Liver (tissue), 7 donors: ENCODE measurements at regions not wholly inside any gene's neighbourhood (a gene's known extent, or its start where the extent isn't known, plus 50 kb on each side); places are given as distances from the start of the nearest gene placed in this dataset.

Experiments used
- DNase-seq: peaks from one replicate; pipeline ENCODE4 v3.0.0-alpha.2; 2017; ENCODE audit warnings: low spot score
- H3K27ac ChIP-seq, 2 donors: one replicate each; pipeline ENCODE4 v1.7.0; 2013; ENCODE audit warnings: inconsistent platforms in 2 of 2, low read length in 2 of 2, control low read depth in 1 of 2, low read depth in 1 of 2, mild to moderate bottlenecking in 1 of 2
- H3K27me3 ChIP-seq, 4 donors: one replicate each; pipeline versions ENCODE4 v1.6.1 to v1.7.0; 2013; ENCODE audit warnings: low read length in 3 of 4, inconsistent platforms in 1 of 4, mild to moderate bottlenecking in 1 of 4, moderate library complexity in 1 of 4; ENCODE audit not compliant: control insufficient read depth in 4 of 4, insufficient read depth in 4 of 4
- H3K36me3 ChIP-seq, 4 donors: one replicate each; pipeline versions ENCODE4 v1.6.1 to v1.7.0; 2013; ENCODE audit warnings: low read length in 3 of 4, mild to moderate bottlenecking in 3 of 4, low read depth in 1 of 4, moderate library complexity in 1 of 4; ENCODE audit not compliant: control insufficient read depth in 4 of 4, insufficient read depth in 3 of 4
- H3K4me1 ChIP-seq, 4 donors: one replicate each; pipeline versions ENCODE4 v1.6.1 to v1.7.0; 2013; ENCODE audit warnings: low read length in 3 of 4, mild to moderate bottlenecking in 3 of 4, moderate library complexity in 1 of 4; ENCODE audit not compliant: control insufficient read depth in 4 of 4, insufficient read depth in 4 of 4
- H3K4me3 ChIP-seq, 3 donors: one replicate each; pipeline versions ENCODE4 v1.6.1 to v1.7.0; 2013; ENCODE audit warnings: low read length in 3 of 3, control low read depth in 1 of 3, low read depth in 1 of 3, mild to moderate bottlenecking in 1 of 3
- H3K9ac ChIP-seq, 2 donors: one replicate each; pipeline ENCODE4 v1.7.0; 2013; ENCODE audit warnings: low read length in 2 of 2, mild to moderate bottlenecking in 2 of 2, moderate library complexity in 2 of 2, control low read depth in 1 of 2, low read depth in 1 of 2
- H3K9me3 ChIP-seq, 4 donors: one replicate each; pipeline versions ENCODE4 v1.6.1 to v1.7.0; 2013; ENCODE audit warnings: low read length in 3 of 4; ENCODE audit not compliant: control insufficient read depth in 4 of 4
- EGR1 ChIP-seq, 2 donors: IDR thresholded peaks; 2 replicates each; pipeline ENCODE4 v1.6.1; 2016 to 2018; ENCODE audit warnings: antibody characterized with exemption in 2 of 2, low read depth in 2 of 2
- FOXA1 ChIP-seq: IDR thresholded peaks from 2 replicates; pipeline ENCODE4 v1.6.1; 2016; ENCODE audit warnings: antibody characterized with exemption
- FOXA2 ChIP-seq: IDR thresholded peaks from 2 replicates; pipeline ENCODE4 v1.6.1; 2016; ENCODE audit warnings: antibody characterized with exemption
- GABPA ChIP-seq, 2 donors: IDR thresholded peaks in 1 of 2; conservative IDR thresholded peaks in 1 of 2; 2 replicates each; pipeline ENCODE4 v1.6.1; 2016; ENCODE audit warnings: antibody characterized with exemption in 2 of 2, mild to moderate bottlenecking in 1 of 2, moderate library complexity in 1 of 2
- HNF4A ChIP-seq, 2 donors: conservative IDR thresholded peaks; 2 replicates each; pipeline ENCODE4 v1.6.1; 2016; ENCODE audit warnings: antibody characterized with exemption in 2 of 2, mild to moderate bottlenecking in 2 of 2
- HNF4G ChIP-seq: IDR thresholded peaks from 2 replicates; pipeline ENCODE4 v1.6.1; 2016; ENCODE audit warnings: antibody characterized with exemption
- JUND ChIP-seq, 2 donors: IDR thresholded peaks; 2 replicates each; pipeline ENCODE4 v1.6.1; 2016; ENCODE audit warnings: antibody characterized with exemption in 2 of 2
- NR2F2 ChIP-seq: IDR thresholded peaks from 2 replicates; pipeline ENCODE4 v1.6.1; 2016; ENCODE audit warnings: antibody characterized with exemption
- RAD21 ChIP-seq, 2 donors: IDR thresholded peaks; 2 replicates each; pipeline ENCODE4 v1.6.1; 2016; ENCODE audit warnings: antibody characterized with exemption in 2 of 2, mild to moderate bottlenecking in 2 of 2
- RXRA ChIP-seq, 2 donors: IDR thresholded peaks; 2 replicates each; pipeline ENCODE4 v1.6.1; 2017 to 2018; ENCODE audit warnings: antibody characterized with exemption in 2 of 2, mild to moderate bottlenecking in 1 of 2
- TAF1 ChIP-seq: conservative IDR thresholded peaks from 2 replicates; pipeline ENCODE4 v1.6.1; 2016; ENCODE audit warnings: antibody characterized with exemption, mild to moderate bottlenecking
- YY1 ChIP-seq: IDR thresholded peaks from 2 replicates; pipeline ENCODE4 v1.6.1; 2016; ENCODE audit warnings: antibody characterized with exemption, mild to moderate bottlenecking
- WGBS: extraction: QIAGEN DNeasy Blood & Tissue Kit; methylation state at CpG from one replicate; pipeline ENCODE4 v1.1.7; 2013; 5-methylcytosine and 5-hydroxymethylcytosine counted together
- TF ChIP-seq, protein P1 (sequence below): IDR thresholded peaks from 2 replicates; pipeline ENCODE4 v1.6.1; 2016; ENCODE audit warnings: antibody characterized with exemption
- TF ChIP-seq, protein P2 (sequence below): IDR thresholded peaks from 2 replicates; pipeline ENCODE4 v1.6.1; 2016; ENCODE audit warnings: antibody characterized with exemption, mild to moderate bottlenecking
- TF ChIP-seq, protein P3 (sequence below): IDR thresholded peaks from 2 replicates; pipeline ENCODE4 v1.6.1; 2016; ENCODE audit warnings: antibody characterized with exemption
- TF ChIP-seq, protein P4 (sequence below): IDR thresholded peaks from 2 replicates; pipeline ENCODE4 v1.6.1; 2016; ENCODE audit warnings: antibody characterized with exemption
- donor health status: healthy.
- donor health status: healthy.
- donor health status: healthy.
- donor health status: healthy.

DNA sequence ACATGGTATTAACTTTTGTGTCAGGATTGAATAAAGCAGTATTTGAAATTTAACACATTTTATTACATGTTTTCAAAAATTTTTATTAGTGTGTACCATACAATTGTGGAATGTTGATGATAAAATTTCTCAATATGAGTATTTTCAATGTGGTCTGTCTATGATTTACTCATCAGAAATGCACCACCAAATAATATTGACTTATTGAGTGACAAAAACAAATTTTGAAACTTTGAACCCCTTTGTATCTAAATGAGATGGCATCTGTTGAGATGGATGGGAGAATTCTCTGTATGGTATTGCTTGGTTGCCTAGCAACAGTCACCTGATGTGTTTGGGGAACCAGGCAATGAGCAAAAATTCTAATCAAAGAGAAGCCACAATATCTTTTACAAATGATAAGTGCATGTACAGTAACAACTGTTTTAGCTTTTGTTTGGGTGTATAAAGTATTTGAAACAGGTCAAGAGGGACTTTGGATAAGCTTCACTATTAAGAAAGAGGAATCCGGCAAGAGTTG lies 400.1 kb downstream of the CCDC85A start (continued):
- TF ChIP-seq HNF4A (conservative IDR thresholded peaks at IDR 0.05) (no peak), TAF1 (no peak)
- TF ChIP-seq, protein P1, sequence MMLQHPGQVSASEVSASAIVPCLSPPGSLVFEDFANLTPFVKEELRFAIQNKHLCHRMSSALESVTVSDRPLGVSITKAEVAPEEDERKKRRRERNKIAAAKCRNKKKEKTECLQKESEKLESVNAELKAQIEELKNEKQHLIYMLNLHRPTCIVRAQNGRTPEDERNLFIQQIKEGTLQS: no peak

DNA sequence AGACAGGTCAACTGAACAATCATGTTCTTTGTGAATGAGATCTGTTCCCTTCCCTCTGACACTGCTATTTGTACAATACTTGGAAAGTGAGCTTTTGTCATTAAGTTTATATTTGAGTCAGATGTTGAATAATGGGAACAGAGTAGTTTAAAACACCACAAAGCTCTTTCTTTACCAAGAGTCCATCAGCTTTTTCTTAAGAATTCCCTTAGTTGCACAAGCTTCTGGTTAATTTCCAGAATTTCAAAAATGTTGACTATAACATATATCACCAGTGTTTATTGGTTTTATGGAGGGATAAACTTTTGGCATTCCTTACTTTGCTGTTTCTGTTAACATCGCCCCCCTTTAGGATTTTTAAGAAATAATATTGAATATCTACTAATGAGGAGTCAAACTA lies 403.7 kb downstream of the CCDC85A start:
- H3K9me3 ChIP-seq: no peaks in the 10 kb centered on the region
- no peak for DNase-seq
- no peaks in the 10 kb centered on the region for H3K36me3 ChIP-seq
- TF ChIP-seq, protein P2, sequence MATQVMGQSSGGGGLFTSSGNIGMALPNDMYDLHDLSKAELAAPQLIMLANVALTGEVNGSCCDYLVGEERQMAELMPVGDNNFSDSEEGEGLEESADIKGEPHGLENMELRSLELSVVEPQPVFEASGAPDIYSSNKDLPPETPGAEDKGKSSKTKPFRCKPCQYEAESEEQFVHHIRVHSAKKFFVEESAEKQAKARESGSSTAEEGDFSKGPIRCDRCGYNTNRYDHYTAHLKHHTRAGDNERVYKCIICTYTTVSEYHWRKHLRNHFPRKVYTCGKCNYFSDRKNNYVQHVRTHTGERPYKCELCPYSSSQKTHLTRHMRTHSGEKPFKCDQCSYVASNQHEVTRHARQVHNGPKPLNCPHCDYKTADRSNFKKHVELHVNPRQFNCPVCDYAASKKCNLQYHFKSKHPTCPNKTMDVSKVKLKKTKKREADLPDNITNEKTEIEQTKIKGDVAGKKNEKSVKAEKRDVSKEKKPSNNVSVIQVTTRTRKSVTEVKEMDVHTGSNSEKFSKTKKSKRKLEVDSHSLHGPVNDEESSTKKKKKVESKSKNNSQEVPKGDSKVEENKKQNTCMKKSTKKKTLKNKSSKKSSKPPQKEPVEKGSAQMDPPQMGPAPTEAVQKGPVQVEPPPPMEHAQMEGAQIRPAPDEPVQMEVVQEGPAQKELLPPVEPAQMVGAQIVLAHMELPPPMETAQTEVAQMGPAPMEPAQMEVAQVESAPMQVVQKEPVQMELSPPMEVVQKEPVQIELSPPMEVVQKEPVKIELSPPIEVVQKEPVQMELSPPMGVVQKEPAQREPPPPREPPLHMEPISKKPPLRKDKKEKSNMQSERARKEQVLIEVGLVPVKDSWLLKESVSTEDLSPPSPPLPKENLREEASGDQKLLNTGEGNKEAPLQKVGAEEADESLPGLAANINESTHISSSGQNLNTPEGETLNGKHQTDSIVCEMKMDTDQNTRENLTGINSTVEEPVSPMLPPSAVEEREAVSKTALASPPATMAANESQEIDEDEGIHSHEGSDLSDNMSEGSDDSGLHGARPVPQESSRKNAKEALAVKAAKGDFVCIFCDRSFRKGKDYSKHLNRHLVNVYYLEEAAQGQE: no peak
- TF ChIP-seq NR2F2: no peak
- H3K4me3 ChIP-seq: no peak overlapping the region
- no peaks in the 10 kb centered on the region for H3K4me1 ChIP-seq
- no peak overlapping the region for H3K9ac ChIP-seq
- WGBS: 63% methylated on average over 1 of the region's 1 CpG
- H3K27me3 ChIP-seq: no peaks in the 10 kb centered on the region
- no peak overlapping the region for H3K27ac ChIP-seq

DNA sequence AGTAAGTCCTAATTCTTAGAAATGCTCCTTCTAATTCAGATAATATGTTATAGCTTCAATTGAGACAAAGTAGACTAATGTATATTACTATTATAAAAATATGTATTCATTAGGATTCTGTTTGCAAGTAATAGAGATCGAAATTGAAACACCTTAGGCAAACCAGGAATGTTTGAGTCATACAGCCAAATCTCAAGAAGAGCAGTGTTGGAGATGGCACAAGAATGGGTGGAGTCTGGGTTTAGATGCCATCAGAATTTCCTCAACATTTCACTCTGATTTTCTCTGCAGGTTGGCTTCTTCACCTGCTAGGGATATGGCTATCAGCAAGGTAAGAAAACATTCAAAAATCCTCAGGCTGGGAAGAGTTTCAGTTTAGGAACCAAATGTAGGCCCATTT lies 405.4 kb downstream of the CCDC85A start:
- Histone ChIP-seq H3K36me3 (no peaks in the 10 kb centered on the region), H3K4me1 (no peaks in the 10 kb centered on the region)
- 65% methylated on average over 1 of the region's 1 CpG for WGBS

More for the DNA sequence above, 405.4 kb downstream of the CCDC85A start:
- TF ChIP-seq HNF4A (conservative IDR thresholded peaks at IDR 0.05) (no peak), HNF4G (no peak), GABPA (IDR thresholded peaks at IDR 0.05 in 1 of 2, conservative IDR thresholded peaks at IDR 0.05 in 1 of 2) (no peak), EGR1 (IDR thresholded peaks at IDR 0.05; ENCODE audit: low read depth in 2 of 2) (no peak), YY1 (no peak), NR2F2 (no peak), JUND (IDR thresholded peaks at IDR 0.05) (no peak), FOXA1 (no peak), RXRA (IDR thresholded peaks at IDR 0.05) (no peak), RAD21 (IDR thresholded peaks at IDR 0.05) (no peak), FOXA2 (no peak)
- TF ChIP-seq, protein P2: no peak
- TF ChIP-seq, protein P1: no peak
- TF ChIP-seq, protein P3, sequence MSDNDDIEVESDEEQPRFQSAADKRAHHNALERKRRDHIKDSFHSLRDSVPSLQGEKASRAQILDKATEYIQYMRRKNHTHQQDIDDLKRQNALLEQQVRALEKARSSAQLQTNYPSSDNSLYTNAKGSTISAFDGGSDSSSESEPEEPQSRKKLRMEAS: no peak
- TF ChIP-seq, protein P4, sequence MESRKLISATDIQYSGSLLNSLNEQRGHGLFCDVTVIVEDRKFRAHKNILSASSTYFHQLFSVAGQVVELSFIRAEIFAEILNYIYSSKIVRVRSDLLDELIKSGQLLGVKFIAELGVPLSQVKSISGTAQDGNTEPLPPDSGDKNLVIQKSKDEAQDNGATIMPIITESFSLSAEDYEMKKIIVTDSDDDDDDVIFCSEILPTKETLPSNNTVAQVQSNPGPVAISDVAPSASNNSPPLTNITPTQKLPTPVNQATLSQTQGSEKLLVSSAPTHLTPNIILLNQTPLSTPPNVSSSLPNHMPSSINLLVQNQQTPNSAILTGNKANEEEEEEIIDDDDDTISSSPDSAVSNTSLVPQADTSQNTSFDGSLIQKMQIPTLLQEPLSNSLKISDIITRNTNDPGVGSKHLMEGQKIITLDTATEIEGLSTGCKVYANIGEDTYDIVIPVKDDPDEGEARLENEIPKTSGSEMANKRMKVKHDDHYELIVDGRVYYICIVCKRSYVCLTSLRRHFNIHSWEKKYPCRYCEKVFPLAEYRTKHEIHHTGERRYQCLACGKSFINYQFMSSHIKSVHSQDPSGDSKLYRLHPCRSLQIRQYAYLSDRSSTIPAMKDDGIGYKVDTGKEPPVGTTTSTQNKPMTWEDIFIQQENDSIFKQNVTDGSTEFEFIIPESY: no peak
- no peak for DNase-seq
- Histone ChIP-seq H3K9me3 (no peaks in the 10 kb centered on the region), H3K27me3 (no peaks in the 10 kb centered on the region), H3K27ac (no peak overlapping the region), H3K4me3 (no peak overlapping the region), H3K9ac (no peak overlapping the region)
